ENCODE measurements at regions not wholly inside any gene's neighbourhood (a gene's known extent, or its start where the extent isn't known, plus 50 kb on each side); places are given as distances from the start of the nearest gene placed in this dataset.
"Not testable (repeated sequence)": the region's sequence is repeated elsewhere in the genome, so short reads cannot be mapped to it uniquely, and the experiment has no call there.

DNA sequence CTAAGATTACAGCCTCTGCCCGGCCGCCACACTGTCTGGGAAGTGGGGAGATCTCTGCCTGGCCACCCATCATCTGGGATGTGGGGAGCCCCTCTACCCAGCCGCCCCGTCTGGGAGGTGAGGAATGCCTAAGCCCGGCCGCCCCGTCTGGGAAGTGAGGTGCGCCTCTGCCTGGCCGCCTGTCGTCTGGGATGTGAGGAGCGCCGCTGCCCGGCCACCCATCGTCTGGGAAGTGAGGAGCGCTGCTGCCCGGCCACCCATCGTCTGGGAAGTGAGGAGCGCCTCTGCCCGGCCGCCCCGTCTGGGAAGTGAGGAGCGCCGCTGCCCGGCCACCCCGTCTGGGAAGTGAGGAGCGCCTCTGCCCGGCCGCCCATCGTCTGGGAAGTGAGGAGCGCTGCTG is 135.9 kb upstream of the PROKR2 start:
- not testable (repeated sequence) for DNase-seq (ENCODE audit: low spot score)

DNA sequence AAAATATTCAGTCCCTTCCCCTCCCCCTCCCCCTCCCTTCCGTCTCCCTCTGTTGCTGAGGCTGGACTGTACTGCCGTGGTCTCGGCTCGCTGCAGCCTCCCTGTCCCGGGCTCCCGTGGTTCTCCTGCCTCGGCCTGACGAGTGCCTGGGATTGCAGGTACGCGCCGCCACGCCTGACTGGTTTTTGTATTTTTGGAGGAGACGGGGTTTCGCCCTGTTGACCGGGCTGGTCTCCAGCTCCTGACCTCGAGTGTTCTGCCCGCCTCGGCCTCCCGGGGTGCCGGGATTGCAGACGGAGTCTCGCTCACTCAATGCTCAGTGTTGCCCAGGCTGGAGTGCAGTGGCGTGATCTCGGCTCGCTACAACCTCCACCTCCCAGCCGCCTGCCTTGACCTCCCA is 135.5 kb upstream of the PROKR2 start:
- not testable (repeated sequence) for DNase-seq (ENCODE audit: low spot score)

DNA sequence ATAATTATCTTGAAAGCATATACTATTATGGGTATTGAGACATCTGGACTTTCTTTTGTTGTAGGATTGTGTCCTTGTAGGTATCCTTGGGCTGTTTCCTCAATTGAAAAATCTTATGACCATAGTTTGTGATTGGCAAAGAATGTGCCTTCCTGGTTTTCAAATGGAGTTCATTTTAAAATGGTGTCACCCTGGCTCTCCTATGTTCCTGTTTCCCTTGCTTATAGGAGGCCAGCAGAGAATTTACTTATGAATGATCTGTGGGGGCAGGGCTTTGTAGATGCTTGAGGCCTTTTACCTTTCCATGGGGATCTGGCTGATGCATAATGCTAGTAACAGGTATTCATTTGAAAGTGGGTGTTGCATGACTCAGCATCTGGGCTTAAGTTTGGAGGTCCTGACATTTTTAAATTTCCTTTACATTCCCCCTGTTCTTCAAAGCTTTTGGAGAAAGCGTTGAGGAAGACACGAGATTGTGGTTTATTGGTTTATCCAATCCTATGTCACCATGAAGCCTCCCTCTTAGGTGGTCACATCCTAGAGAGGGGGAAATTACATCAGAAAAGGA is 135.0 kb upstream of the PROKR2 start:
- no peak for DNase-seq (ENCODE audit: low spot score)

DNA sequence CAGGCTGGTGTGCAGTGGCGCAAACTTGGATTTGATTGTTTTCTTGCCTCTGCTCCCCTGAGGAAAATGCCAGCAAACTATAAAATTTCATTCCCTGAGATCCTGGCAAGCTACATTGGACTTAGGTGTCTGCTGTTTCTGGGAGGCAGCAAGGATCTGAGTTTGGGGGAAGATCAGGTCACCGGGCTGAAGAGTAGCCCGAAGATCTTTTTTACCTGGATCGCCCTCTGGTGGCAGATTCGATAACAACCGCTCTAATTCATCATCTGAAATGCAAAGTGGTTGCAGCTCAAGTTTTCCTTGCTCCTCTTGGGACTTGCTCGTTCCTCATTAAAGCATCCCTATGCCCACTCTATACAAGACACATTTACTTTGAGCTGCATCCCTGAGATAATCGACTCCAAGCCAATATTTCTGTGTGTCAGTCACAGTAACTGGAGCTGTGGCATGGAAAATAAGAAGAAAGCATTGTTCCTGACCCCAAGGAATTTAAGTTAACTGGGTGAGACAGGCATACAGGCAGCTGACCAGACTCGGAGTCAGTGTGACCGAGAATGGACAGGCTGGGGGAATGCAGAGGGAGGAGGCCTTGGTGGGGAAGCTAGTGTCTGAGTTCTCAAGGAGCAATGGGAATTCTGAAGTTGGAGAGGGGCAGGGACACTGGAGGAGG is 131.8 kb upstream of the PROKR2 start:
- DNase-seq (ENCODE audit: low spot score), result peak; percentile 45

DNA sequence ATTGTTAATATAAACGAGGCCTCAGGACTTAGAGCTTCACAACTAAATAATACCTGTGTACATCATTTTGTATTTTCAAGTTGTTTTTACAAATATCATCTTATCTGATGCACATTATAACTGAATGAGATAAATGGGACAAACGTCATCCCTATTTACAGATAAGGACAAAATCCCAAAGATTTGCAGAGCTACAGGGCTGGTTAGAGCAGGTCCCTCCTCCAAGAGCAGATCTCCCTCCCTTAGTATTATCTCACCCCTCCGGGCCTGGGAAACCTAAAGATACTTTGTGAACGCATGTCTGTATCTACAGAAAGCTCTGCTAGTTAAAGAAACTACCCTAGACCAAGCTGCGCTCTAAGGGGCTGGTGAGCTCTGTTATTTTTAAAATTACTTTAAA is 130.4 kb upstream of the PROKR2 start:
- no peak for DNase-seq (ENCODE audit: low spot score)

DNA sequence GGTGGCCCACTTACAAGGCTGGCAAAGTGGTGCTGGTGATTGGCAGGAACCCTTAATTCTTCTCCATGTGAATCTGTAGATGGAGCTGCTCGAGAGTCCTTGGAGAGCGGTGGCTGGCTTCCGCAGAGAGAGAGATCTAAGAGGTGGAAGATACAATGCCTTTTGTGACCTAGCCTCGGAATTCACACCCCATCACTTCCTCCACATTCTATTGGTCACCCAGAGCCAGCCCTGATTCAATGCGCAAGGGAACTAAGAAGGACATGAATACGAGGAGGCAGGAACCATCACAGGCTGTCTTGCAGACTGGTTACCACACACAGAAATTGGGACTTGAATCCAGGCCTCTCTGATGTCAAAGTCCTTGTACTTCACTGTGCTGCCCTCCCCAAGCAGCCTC is 128.9 kb upstream of the PROKR2 start:
- DNase-seq (ENCODE audit: low spot score), result no peak

DNA sequence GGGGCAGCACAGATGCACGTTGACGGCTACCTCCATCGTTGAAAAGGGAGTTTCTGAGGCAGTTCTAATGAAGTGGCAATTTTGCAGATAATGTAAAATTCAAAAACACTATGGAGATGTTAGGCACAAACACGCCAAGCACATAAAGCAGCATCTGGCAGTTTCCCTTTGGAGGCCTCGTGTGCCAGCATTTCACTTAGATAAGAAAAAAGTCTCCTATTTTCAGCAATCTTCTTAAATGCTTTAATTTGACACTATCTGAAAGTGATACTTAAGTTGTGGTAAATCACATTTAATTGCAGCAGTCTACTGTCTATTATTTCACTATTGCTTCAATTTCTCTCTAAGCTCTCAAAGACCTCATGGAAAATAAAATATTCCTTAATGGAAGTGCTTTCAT is 125.3 kb upstream of the PROKR2 start:
- no peak for DNase-seq (ENCODE audit: low spot score)

DNA sequence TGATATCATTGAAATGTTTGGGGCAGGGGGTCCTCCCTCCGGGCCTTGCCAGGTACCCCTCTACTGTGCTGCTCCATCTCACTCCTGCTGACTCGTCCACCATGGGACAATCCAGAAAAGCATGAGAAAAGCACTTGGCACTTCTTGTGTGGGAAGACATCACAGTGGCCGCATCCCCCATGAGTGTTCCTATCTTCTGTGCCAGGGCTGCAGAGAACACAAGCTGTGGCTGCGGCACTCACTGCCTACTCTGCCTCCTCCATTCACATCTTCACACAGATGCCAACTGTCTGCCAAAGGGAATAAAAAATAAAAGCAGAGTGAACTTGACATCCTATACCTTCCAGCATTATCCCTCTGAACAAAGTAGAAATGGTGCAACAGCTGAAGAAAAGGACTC is 117.4 kb upstream of the PROKR2 start:
- no peak for DNase-seq (ENCODE audit: low spot score)

DNA sequence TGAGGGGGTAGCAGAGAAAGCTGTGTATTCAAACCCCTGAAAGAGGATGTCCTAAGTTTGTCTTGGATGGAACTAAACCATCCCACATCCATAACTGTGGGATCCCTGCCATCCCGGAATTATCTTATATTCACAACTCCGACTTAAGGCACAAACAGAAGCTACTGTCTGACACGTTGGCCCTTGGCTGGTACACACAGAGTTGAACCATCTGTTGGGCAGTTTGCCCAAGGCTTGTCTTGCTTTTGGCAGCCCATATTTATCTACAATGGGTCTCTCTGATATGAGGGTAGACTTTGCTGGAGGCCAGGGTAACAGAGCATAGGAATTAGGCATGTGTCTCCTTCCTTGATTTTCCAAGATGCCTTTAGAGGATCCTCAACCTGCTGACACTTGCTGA is 116.6 kb upstream of the PROKR2 start:
- no peak for DNase-seq (ENCODE audit: low spot score)

DNA sequence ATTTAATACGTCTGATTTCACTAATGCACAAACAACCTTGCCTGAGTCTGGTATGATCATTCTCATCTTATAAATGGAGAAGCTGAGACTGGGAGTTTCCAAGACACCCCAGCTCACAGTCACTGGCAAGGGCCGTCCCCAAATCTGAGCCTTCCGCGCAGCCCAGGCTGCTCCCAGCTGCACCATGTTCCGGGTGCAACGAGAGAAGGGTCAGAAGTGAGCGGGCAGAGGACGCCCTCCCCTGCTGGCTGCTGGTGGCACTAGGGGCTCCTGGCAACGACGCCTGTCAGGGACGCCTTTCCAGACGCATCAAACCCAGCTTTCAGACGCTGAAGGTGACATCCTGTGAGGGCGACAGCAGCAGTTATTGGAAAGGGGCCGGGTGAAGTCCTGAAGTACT is 115.3 kb upstream of the PROKR2 start:
- no peak for DNase-seq (ENCODE audit: low spot score)

DNA sequence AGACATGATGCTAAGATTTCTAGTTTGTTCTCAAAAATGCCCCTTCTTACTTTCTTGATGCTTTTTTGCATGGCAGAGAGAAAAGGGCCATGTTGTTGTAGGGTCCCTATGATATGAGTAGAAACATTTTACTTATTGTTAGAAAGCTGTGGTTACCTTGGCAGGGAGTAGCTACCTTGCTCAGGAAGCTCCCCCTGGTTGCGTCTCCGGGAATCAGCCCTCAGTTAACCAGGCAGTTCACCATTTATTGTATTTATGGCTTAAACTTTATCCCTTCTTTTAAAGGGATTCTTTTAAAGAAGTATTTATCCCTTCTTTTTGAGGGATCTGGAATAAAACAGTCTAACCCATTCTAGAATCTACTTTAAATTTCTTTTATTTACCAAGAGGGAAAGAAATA is 113.9 kb upstream of the PROKR2 start:
- DNase-seq (ENCODE audit: low spot score), result no peak

DNA sequence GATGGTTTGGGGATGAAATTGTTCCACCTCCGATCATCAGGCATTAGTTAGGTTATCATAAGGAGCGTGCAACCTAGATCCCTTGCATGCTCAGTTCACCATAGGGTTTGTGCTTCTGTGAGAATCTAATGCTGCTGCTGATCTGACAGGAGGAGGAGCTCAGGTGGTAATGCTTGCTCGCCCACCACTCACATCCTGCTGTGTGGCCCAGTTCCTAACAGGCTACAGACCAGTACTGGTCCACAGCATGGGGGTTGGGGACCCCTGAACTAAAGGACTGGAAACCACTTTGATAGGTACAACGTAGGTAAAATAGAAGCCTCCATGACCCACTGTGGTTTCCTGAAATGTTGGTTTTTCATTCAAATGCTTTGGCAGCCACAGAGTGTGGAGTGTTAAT is 109.3 kb upstream of the PROKR2 start:
- DNase-seq (ENCODE audit: low spot score), result no peak

DNA sequence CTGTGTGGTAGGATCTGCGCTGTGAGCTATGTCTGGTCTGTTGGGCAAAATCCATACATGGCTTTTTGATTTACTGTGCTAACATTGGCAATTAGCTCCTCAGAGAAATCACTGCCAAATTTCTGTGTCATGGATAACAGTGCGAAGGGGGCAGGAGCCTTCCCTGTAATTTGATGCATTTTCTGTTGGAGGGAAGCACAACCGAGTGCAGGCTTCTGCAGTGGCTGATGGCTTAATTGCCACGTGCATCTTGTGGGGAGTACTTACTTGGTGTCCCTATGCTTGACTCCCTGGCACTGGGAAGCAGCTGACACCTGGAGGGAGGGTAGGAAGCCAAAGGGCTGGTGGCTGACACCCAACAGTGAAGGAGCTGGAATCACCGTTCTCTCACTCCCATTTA is 99.3 kb upstream of the PROKR2 start:
- DNase-seq (ENCODE audit: low spot score), result no peak

DNA sequence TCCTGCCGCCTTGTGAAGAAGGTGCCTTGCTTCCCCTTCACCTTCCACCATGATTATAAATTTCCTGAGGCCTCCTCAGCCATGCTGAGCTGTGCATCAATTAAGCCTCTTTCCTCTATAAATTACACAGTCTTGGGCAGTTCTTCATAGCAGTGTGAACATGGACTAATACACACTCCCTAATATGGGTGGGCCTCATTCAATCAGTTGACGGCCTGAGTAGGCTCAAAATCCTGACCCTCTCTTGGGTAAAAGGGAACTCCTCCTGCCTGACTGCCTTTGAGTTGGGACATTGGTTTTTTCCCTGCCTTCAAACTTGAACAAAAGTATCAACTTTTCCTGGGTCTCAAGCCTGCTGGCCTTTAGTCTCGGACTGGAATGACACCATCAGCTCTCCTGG is 96.6 kb upstream of the PROKR2 start:
- no peak for DNase-seq (ENCODE audit: low spot score)

DNA sequence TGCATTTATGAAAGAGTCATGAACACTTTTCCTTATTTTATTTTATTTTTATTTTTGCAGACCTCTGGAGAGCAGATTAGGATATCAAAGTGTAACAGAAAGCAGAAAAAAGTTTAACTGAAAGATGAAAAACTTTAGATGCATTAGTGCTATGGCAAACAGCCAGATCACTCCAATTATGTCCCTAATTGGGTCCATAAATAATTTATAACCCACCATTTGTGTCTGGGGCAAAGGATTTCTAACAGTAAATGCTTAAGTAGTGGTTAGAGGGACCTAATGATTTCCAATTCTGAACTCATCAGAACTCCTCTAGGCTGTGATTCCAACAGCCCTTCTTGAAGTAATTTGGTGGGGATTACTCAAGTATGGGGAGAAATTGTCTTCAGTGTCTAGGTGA is 93.7 kb upstream of the PROKR2 start:
- no peak for DNase-seq (ENCODE audit: low spot score)

DNA sequence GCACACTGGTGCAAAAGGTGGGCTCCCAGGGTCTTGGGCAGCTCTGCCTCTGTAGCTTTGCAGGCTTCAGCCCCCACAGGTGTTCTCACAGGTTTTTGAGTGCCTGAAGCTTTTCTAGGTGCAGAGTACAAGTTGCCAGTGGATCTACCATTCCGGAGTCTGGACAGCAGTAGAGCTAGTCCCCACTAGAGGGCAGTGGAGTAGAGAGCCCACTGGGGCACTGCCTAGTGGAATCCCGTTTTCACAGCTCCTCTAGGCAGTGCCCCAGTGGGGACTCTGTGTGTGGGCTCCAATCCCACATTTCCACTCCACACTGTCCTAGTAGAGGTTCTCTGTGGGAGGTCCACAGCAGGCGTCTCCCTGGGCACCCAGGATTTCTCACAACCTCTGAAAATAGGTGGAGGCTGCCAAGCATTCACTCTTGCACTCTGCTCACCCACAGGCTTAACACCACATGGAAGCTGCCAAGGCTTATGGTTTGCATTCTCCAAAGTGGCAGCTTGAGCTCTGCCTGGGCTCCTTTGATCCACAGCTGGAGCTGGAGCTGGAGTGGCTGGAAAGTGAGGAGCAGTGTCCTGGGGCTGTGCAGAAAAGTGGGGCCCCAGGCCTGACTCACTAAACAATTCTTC is 86.3 kb upstream of the PROKR2 start:
- peak; percentile 18 for DNase-seq (ENCODE audit: low spot score)

DNA sequence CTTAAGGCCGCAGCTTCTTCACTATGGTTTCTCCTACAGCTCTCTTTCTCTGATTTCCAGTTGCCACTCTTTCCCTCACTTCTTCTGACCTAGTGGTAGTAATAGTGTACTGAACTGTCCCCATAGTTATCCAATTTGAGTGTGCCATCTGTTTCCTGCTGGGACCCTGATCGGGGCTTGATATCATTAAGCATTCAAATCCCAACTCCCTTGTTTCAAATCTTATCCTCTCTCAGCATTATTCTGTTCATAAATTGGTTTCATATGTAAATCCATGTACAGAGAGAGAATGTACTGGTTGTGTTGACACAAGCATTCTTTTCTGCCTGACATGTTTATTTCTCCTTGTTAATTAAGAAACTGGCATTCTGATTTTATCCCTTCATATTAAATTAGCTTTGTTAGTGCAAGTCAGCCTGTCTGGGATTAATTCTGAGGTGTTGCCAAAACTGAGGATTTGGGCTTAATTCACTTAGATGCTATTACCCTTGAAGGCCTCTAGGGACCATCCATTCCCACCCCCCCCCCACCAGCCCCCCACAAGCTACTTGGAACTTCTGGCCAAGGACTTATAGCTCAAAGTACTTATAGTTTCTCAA is 84.6 kb upstream of the PROKR2 start:
- no peak for DNase-seq (ENCODE audit: low spot score)

DNA sequence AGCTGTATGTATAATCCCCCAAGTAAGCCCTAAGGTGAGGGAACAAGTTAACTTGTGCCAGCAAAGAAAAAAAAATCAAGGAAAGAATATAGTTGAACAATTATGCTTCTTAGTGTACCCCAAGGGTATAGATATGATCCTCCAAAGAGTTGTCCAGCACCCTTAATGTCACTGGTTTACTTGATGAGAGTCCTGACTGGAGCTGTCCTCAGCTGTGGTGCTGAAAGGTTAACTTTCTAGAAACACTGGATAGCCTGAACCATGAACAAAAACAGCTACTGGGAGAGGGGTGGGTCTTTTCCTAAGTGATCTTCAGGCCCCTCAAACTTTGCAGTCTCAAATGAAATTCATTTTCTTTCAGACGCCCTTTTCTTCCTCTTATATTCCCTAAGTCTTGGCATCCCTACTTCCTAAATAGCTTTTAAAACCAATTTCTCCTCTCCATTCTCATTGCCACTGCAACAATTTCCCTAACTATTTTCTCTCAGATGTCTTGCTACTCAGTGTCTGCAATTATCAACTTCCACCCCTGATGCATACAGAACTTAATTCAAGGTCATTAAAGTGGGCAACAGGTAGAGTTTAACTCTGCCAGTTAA is 83.5 kb upstream of the PROKR2 start:
- no peak for DNase-seq (ENCODE audit: low spot score)

DNA sequence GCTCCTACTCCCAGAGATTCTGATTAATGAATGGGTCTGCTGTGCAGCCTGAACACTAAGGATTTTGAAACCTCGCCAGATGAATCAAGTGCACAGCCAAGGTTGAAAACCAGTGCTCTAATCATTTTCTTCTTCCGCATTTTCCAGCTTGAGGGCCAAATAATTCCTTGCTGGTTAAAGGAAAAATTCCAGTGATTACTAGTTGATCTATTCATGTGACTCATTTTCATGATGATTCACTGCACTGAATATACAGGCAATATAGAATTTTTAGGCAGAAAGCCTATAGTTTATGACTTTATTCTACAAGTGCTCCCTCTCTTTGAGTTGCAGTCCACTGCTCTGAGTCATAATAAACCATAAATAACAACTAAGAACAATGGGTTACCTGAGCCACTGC is 80.6 kb upstream of the PROKR2 start:
- DNase-seq (ENCODE audit: low spot score), result no peak

DNA sequence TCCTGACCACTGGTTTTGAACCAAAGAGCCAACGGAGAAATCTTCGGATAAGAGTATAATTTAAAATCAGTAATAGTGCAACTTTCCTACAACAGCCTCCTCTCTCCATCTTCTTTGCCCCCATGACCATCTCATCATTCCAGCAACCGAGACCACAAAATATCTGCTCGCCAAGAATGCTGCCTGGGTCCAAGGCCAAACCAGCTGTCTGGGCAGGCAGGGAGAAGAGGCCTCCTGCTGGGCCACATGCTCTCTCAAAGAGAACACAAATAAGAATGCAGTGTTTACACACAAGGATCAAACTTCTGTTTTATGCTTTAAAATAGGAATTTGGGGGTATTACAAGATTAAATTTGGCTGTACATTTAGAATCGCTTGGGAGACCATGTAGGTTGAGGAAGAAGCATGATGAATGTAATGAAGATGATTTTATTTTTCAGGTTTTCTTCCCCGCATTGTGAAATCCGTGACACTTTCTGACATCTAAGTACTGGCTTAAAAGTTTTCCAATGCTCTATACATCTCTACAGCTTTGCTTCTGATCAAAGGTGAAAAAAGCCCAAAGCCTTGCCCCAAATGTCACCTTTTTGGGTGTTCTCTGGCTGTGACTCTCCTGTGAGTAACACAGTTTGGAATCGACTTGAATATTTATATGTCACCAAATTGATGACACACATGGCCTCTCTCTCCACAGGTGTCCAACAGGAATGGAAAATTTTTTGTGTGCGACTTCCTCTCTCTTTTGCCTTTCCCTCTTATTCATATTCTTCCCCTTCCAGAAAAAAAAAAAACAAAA is 79.4 kb upstream of the PROKR2 start:
- DNase-seq (ENCODE audit: low spot score), result no peak

DNA sequence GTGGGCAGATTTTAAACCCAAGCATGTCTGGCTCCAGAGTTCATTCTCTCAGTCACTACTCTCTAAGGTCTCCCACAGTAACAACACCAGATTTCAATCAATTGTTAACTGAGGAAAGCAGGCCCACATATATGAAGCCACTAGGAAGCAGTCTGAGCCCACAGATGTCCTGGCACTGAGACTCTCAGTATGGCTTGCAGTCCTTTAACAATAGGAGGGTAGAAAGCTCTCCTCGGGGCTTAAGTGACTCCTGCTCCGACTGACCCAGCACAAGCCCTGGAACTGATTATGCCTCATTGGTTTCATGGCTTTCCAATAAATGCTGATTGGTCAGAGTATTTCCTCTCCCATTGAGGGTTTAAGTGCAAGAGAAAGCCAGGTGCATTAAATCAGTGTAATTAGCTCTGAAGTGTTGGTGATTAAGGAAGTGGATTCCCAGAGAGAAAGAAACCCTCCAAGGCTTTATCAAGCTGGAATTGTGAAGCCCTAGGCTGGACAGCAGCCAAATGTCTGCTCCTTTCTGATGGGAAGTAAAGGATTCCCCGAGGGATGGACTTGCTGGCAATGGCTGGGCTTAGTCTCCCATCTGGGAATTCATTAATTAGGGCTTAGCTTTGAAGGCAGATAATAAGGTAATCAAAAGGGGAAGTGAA is 76.6 kb upstream of the PROKR2 start:
- DNase-seq (ENCODE audit: low spot score), result no peak

DNA sequence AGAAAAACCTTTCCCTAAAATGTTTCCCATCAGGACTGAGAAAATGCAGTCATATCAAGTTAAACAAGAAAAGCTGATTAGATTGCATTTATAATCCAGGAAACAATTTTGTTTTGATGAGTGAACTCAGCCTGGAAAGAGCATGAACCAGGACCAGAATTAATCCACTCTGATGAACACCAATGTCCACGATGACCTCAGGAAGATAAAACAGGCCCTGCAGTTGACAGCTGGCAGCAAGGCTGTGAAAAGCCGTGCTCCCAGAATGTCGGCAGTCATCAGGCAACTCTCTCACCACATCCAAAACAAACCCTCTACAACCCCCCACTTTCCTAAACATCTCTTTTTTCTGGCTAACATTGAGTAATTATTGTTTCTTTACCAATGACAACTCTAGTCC is 74.0 kb upstream of the PROKR2 start:
- DNase-seq (ENCODE audit: low spot score), result no peak

Data from hepatic stellate cell (primary cell).